Cardiac muscle cell (in vitro differentiated cells and primary cell): ENCODE measurements at regions not wholly inside any gene's neighbourhood (a gene's known extent, or its start where the extent isn't known, plus 50 kb on each side); places are given as distances from the start of the nearest gene placed in this dataset.

Source experiments
- DNase-seq, 2 donors: peaks; one replicate each; pipeline versions ENCODE4 v3.0.0 to v3.0.0-alpha.2; 2010 to 2017; ENCODE audit warnings: low read depth in 1 of 2, low spot score in 1 of 2
- H3K27ac ChIP-seq: fragments of 200-600 bp; sonication (generic); 2 replicates; pipeline ENCODE4 v1.5.1; 2016
- H3K27me3 ChIP-seq: fragments of 200-600 bp; sonication (generic); 2 replicates; pipeline ENCODE4 v1.6.0; 2016; ENCODE audit warnings: control low read depth
- H3K36me3 ChIP-seq: fragments of 200-600 bp; sonication (generic); 2 replicates; pipeline ENCODE4 v1.5.1; 2016; ENCODE audit warnings: control low read depth
- H3K4me1 ChIP-seq: fragments of 200-600 bp; sonication (generic); 2 replicates; pipeline ENCODE4 v1.8.1; 2017; ENCODE audit warnings: low read depth, mild to moderate bottlenecking, mixed run types
- H3K4me3 ChIP-seq: fragments of 200-600 bp; sonication (generic); 2 replicates; pipeline ENCODE4 v1.5.1; 2016; ENCODE audit warnings: mild to moderate bottlenecking
- H3K9me3 ChIP-seq: fragments of 200-600 bp; sonication (generic); 2 replicates; pipeline ENCODE4 v1.5.1; 2017; ENCODE audit warnings: low read depth, mild to moderate bottlenecking, control low read depth
- TF ChIP-seq, protein P1 (sequence below): IDR thresholded peaks from 2 replicates; pipeline ENCODE4 v1.5.1; 2012; ENCODE audit warnings: low read depth, mild to moderate bottlenecking, low read length

- no peaks in the 10 kb centered on the region for H3K9me3 ChIP-seq
- no peak overlapping the region for H3K27ac ChIP-seq
- no peak overlapping the region for H3K4me3 ChIP-seq
- H3K4me1 ChIP-seq: no peaks in the 10 kb centered on the region
- no peaks in the 10 kb centered on the region for H3K27me3 ChIP-seq
- no peak for DNase-seq
- H3K36me3 ChIP-seq: no peaks in the 10 kb centered on the region
- TF ChIP-seq, protein P1, sequence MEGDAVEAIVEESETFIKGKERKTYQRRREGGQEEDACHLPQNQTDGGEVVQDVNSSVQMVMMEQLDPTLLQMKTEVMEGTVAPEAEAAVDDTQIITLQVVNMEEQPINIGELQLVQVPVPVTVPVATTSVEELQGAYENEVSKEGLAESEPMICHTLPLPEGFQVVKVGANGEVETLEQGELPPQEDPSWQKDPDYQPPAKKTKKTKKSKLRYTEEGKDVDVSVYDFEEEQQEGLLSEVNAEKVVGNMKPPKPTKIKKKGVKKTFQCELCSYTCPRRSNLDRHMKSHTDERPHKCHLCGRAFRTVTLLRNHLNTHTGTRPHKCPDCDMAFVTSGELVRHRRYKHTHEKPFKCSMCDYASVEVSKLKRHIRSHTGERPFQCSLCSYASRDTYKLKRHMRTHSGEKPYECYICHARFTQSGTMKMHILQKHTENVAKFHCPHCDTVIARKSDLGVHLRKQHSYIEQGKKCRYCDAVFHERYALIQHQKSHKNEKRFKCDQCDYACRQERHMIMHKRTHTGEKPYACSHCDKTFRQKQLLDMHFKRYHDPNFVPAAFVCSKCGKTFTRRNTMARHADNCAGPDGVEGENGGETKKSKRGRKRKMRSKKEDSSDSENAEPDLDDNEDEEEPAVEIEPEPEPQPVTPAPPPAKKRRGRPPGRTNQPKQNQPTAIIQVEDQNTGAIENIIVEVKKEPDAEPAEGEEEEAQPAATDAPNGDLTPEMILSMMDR: no peak
These were observed 144.4 kb upstream of the AKIRIN2 start for GRCh38 chr6:87846434-87846833.

- Histone ChIP-seq H3K9me3 (no peaks in the 10 kb centered on the region), H3K36me3 (no peaks in the 10 kb centered on the region), H3K27me3 (no peaks in the 10 kb centered on the region), H3K27ac (no peak overlapping the region), H3K4me3 (no peak overlapping the region), H3K4me1 (no peaks in the 10 kb centered on the region)
- TF ChIP-seq, protein P1: no peak
- no peak for DNase-seq
These were observed 138.3 kb upstream of the AKIRIN2 start for GRCh38 chr6:87840324-87840723.

GRCh38 chr6:87837876-87838275, 135.8 kb upstream of the AKIRIN2 start:
- no peaks in the 10 kb centered on the region for H3K9me3 ChIP-seq
- TF ChIP-seq, protein P1: no peak
- no peaks in the 10 kb centered on the region for H3K27me3 ChIP-seq
- H3K36me3 ChIP-seq: no peaks in the 10 kb centered on the region
- DNase-seq: no peak
- H3K4me3 ChIP-seq: no peak overlapping the region
- no peak overlapping the region for H3K27ac ChIP-seq
- H3K4me1 ChIP-seq: no peaks in the 10 kb centered on the region

DNA sequence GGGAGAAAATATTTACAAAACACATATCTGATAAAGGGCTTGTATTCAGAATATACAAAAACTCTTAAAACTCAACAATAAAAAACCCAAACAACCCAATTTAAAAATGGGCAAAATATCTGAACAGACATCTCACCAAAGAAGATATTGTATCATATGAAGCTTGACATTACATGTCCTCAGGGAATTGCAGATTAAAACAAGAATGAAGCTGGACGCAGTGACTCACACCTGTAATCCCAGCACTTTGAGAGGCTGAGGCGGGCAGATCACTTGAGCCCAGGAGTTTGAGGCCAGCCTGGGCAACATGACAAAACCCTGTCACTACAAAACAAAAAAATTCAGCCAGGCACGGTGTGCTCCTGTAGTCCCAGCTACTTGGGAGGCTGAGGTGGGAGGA, 135.4 kb upstream of the AKIRIN2 start:
- Histone ChIP-seq H3K4me1 (no peaks in the 10 kb centered on the region), H3K36me3 (no peaks in the 10 kb centered on the region), H3K27ac (no peak overlapping the region), H3K4me3 (no peak overlapping the region), H3K27me3 (no peaks in the 10 kb centered on the region), H3K9me3 (no peaks in the 10 kb centered on the region)
- DNase-seq: no peak
- TF ChIP-seq, protein P1: no peak

DNA sequence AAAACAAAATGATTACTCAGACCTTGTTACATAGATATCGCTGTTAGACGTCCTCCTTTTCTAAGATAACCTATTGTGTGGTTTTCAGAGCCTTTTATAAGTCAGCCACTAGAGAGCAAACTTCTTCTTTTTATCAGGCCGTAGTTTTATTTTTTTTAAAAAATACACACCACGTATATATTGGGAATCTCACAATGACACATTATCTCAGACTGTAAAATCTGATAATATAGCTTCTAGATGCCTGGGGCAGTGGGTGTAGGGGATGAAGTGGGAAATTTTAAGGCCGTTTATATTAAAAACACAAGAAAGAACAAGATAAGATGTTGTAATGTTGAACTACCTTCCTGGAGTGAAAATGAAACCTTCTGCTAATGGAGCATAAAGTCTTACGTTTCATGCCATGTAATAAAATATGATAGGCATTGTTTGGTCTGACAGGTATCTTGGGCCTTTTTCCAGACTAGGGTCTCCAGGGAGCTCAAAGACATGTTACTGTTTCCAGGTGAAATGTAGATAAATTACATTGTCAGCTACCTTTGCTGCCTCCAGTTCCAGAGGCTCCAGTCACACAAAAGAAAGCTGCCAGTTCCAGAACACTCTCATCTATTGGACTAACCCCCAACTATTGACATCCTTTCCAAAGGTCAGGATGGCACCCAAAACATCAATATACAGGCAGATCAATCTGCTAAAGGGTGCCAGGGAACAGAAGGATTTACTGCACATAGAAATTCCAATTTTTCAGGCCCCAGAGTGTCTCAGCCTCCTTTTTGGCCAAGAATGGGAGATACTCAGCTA, 130.2 kb upstream of the AKIRIN2 start:
- TF ChIP-seq, protein P1: peak; percentile 53
- Histone ChIP-seq H3K4me3 (no peak overlapping the region), H3K9me3 (no peaks in the 10 kb centered on the region), H3K27me3 (no peaks in the 10 kb centered on the region), H3K36me3 (no peaks in the 10 kb centered on the region), H3K4me1 (no peaks in the 10 kb centered on the region), H3K27ac (no peak overlapping the region)
- peak in 1 of 2 donors; percentile 39 for DNase-seq
